Neuron (in vitro differentiated cells): ENCODE measurements at regions not wholly inside any gene's neighbourhood (a gene's known extent, or its start where the extent isn't known, plus 50 kb on each side); places are given as distances from the start of the nearest gene placed in this dataset.

Experiments used
- H2AFZ ChIP-seq: one replicate; pipeline ENCODE4 v1.6.1; 2013; ENCODE audit warnings: low read depth, mild to moderate bottlenecking, inconsistent platforms, low read length, moderate library complexity
- H3K27me3 ChIP-seq: one replicate; pipeline ENCODE4 v1.6.1; 2013; ENCODE audit warnings: low read length; ENCODE audit not compliant: insufficient read depth
- H3K36me3 ChIP-seq: one replicate; pipeline ENCODE4 v1.6.1; 2013; ENCODE audit warnings: low read length; ENCODE audit not compliant: insufficient read depth
- H3K4me1 ChIP-seq: one replicate; pipeline ENCODE4 v1.6.1; 2013; ENCODE audit warnings: low read length; ENCODE audit not compliant: insufficient read depth
- H3K4me3 ChIP-seq: 2 replicates; pipeline ENCODE4 v1.5.1; 2013; ENCODE audit warnings: mild to moderate bottlenecking, low read length, moderate library complexity
- H3K9me3 ChIP-seq: one replicate; pipeline ENCODE4 v1.6.1; 2013; ENCODE audit warnings: low read length

DNA sequence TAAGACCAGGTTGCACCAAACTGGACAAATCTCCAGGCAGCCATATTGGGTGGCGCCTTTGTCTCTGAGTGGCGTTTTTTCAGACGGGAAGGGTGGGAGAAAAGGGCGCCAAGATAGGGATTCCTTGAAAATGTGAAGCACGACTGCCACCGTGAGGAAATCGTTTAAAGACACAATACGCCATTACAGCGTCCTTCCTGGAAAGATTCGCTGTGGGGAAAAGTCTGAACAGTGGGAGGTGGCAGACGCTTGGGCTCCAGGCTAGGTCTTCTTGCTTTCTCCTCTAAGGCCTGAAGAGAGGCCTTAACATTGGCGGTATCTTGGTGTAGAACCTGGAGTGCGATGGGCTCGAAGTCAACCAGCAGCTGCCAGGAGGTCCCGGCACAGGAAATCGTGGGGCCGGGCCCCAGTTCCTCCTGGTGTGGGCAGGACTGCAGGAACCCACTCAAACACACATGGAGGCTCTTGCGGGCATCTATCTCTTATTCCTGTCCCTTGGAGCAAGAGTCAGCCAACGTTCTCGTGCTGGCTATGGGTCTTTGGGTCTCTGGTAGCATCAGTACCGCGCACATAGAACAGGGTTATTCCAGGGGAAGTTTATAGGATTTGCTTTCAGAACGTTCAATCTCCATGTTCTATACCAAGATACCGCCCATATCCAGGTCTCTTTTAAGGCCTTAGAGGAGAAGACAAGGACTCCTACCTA, 208.8 kb downstream of the OR13H1 start:
- peaks cover 32% of the 10 kb centered on the region for H3K36me3 ChIP-seq
- peak overlapping the region; percentile 94 for H2AFZ ChIP-seq
- no peaks in the 10 kb centered on the region for H3K27me3 ChIP-seq
- H3K4me3 ChIP-seq = peak overlapping the region; percentile 61
- H3K4me1 ChIP-seq = no peaks in the 10 kb centered on the region
- no peaks in the 10 kb centered on the region for H3K9me3 ChIP-seq

DNA sequence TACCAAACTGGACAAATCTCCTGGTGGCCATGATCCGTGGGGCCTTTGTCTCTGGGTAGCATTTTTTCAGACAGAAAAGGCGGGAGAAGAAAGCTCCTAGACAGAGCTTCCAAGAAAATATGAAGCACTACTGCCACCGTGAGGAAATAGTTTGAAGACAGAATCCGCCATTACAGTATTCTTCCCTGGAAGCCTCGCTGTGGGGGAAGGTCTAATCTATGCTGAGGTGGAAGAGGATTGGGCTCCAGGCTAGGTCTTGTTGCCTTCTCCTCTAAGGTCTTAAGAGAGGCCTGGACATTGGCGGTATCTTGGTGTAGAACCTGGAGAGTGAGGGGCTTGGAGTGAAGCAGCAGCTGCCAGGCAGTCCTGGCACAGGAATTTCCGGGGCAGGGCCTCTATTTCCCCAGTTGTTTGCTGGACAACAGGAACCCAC, 218.9 kb downstream of the OR13H1 start:
- Histone ChIP-seq H3K4me3 (peak overlapping the region; percentile 37), H2AFZ (peak overlapping the region; percentile 41), H3K36me3 (peaks cover 17% of the 10 kb centered on the region), H3K4me1 (peaks cover 12% of the 10 kb centered on the region), H3K9me3 (no peaks in the 10 kb centered on the region), H3K27me3 (no peaks in the 10 kb centered on the region)

DNA sequence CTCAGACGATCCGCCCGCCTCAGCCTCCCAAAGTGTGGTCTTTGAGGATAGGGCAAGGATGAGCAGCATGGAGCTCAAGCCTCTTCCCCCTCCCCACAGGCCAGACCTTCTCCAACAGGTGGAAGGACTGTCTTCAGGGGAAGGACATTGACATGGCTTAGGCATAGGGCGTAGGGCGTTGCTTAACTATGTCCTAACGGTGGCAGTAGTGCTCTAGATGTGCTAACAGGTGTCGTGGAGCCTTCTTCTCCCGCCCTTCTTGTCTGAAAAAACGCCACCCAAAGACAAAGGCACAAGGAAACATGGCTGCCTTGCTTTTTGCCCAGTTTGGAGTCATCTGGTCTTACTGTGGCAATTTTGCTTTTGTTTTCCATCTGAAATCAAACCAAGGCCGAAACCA, 219.8 kb downstream of the OR13H1 start:
- peak overlapping the region; percentile 37 for H3K4me3 ChIP-seq

DNA sequence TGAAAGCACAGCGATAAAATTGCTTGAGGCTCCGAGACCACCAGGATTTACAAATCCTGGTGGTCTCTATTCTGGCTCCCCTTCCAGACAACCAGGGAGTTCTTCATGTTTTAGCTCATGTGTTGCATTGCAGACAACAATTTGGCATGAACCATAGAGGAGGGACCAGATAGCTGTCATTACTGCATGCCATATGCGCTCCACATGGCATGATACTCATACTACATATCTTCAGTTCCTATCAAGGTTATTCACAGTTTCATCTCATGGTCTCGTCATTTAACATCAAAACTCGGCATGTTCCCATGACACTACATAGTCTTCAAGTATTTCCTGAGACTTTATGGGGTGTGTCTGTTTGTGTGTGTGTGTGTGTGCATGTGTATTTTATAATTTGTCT, 220.3 kb downstream of the OR13H1 start:
- Histone ChIP-seq H3K9me3 (no peaks in the 10 kb centered on the region), H3K4me1 (peaks cover 12% of the 10 kb centered on the region), H3K27me3 (no peaks in the 10 kb centered on the region), H2AFZ (peak overlapping the region; percentile 57), H3K36me3 (peaks cover 23% of the 10 kb centered on the region), H3K4me3 (peak overlapping the region; percentile 37)

More for the DNA sequence above, 219.8 kb downstream of the OR13H1 start:
- Histone ChIP-seq H3K4me1 (peaks cover 12% of the 10 kb centered on the region), H2AFZ (peak overlapping the region; percentile 57), H3K36me3 (peaks cover 23% of the 10 kb centered on the region), H3K27me3 (no peaks in the 10 kb centered on the region), H3K9me3 (no peaks in the 10 kb centered on the region)

DNA sequence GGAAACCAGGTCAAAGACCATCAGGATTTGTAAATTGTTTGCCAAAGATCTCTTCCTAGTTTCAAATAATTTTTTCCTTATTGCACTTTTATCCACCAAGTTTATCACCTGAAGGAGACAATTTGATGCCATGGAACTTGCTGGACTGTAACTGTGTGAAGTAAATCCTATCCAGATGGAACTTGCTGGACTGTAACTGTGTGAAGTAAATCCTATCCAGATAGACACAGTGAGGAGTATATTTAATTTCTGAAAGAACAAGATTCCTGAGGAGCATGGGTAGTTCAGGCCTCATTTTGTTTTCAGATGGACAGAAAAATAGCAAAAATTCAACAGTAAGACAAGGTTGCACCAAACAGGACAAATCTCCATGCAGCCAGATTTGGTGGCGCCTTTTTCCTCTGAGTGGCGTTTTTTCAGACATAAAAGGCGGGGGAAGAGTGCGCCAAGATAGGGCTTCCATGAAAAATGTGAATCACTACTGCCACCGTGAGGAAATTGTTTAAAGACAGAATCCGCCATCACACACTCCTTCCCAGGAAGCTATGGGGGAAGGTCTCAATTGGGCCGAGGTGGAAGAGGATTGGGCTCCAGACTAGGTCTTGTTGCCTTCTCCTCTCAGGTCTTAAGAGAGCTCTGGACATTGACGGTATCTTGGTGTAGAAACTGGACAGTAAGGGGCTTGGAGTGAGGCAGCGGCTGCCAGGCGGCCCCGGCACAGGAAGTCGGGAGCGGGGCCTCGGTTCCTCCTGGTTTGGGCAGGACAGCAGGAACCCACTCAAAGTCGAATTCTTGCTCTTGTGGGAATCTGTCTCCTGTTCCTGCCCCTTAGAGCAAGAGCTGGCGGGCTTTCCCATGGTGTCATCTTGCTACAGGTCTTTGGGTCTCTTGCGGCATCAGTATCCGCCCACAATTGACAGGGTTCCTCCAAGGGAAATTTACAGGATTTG, 234.7 kb downstream of the OR13H1 start:
- peak overlapping the region; percentile 52 for H3K4me3 ChIP-seq

DNA sequence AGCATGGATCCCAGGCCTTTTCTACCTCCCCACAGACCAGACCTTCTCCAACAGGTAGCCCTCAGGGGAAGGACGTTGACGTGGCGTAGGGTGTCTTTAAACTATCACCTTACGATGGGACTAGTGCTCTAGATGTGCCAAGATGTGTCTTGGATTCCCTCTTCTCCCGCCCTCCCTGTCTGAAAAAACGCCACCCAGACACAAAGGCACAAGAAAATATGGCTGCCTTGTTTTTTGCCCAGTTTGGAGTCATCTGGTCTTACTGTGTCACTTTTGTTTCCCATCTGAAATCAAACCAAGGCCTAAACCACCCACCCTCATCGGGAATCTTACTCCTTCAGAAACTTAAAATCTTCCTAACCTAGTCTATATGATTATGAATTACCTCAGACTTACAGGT, 235.4 kb downstream of the OR13H1 start:
- no peaks in the 10 kb centered on the region for H3K9me3 ChIP-seq
- peaks cover 5% of the 10 kb centered on the region for H3K4me1 ChIP-seq
- H3K4me3 ChIP-seq = peak overlapping the region; percentile 52
- peak overlapping the region; percentile 33 for H2AFZ ChIP-seq
- H3K27me3 ChIP-seq = peaks cover 2% of the 10 kb centered on the region
- H3K36me3 ChIP-seq = peaks cover 23% of the 10 kb centered on the region

More for the DNA sequence above, 234.7 kb downstream of the OR13H1 start:
- peaks cover 5% of the 10 kb centered on the region for H3K4me1 ChIP-seq
- peaks cover 26% of the 10 kb centered on the region for H3K36me3 ChIP-seq
- H2AFZ ChIP-seq = peak overlapping the region; percentile 33
- no peaks in the 10 kb centered on the region for H3K9me3 ChIP-seq
- peaks cover 2% of the 10 kb centered on the region for H3K27me3 ChIP-seq

DNA sequence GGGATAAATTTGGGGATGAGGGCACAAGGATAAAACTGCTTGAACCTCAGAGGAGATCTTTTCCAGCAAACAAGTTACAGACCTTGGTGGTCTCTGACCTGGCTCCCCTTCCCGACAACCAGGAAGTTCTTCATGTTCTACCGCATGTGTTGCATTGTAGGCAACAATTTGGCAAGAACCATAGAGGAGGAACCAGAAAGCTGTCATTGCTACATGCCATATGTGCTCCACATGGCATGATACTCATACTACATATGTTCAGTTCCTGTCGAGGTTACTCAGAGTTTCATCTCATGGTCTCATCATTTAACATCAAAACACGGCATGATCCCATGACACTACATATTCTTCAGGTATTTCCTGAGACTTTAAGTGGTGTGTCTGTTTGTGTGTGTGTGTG, 235.9 kb downstream of the OR13H1 start:
- H3K27me3 ChIP-seq = no peaks in the 10 kb centered on the region
- H3K36me3 ChIP-seq = peaks cover 23% of the 10 kb centered on the region
- no peaks in the 10 kb centered on the region for H3K9me3 ChIP-seq
- no peak overlapping the region for H3K4me3 ChIP-seq
- peaks cover 5% of the 10 kb centered on the region for H3K4me1 ChIP-seq
- no peak overlapping the region for H2AFZ ChIP-seq

DNA sequence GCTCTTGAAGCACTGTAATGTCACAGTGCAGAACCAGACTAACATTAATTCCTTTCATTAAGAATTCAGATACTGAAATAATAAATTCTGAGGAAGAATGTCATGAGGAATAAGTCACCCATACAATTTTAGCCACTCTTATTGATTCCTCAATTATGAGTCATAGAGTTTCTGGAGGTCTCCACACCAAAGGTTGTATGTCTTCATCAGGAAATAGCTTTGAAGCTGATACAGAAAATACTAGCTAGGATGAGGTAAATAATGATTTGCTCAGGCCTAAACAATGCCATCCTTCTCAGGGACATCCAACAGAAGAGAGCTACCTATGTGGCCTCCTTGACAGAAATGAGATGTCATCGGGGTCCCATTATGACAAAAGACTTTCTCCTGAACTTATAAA, 238.8 kb downstream of the OR13H1 start:
- H3K27me3 ChIP-seq = no peaks in the 10 kb centered on the region
- peaks cover 5% of the 10 kb centered on the region for H3K4me1 ChIP-seq
- H3K36me3 ChIP-seq = peaks cover 13% of the 10 kb centered on the region
- no peak overlapping the region for H2AFZ ChIP-seq
- no peaks in the 10 kb centered on the region for H3K9me3 ChIP-seq
- no peak overlapping the region for H3K4me3 ChIP-seq

DNA sequence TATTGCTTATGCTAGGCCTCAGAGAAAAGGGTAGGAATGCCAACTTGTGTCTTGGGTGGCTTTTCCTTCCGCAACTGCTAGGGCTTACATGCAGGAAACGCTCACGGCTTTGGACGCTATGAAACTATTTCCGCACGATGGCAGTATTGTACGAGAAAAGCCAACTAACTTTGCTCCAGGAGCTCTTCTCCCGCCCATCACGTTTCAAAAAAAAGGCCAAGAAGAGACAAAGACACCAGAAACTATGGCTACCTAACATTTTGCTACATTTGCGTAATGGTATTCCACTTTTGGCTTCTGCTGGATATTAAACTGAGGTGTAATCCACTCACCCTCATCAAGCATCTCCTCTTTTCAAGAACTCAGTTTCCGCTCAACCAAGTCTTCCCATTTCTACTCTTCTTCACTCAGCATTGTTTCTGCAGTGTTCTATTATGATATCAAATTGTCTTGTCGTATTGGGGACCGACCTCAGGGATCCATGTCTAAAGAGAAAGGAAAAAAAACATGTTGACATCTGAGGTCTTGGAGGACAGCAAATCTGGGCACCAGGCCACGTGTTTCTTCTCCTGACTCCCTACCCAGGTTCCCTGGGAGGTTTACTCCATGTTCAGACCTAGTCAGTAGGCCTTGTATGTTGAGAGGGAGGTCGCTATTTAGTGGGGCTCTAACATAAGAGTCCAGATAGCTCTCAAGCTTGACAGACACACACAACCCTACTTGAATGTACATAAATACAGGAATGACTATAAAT, 239.4 kb upstream of the STK26 start:
- H3K36me3 ChIP-seq = peaks cover 11% of the 10 kb centered on the region
- no peaks in the 10 kb centered on the region for H3K9me3 ChIP-seq
- no peaks in the 10 kb centered on the region for H3K27me3 ChIP-seq
- H3K4me3 ChIP-seq = peak overlapping the region; percentile 43
- H3K4me1 ChIP-seq = peaks cover 3% of the 10 kb centered on the region
- no peak overlapping the region for H2AFZ ChIP-seq

DNA sequence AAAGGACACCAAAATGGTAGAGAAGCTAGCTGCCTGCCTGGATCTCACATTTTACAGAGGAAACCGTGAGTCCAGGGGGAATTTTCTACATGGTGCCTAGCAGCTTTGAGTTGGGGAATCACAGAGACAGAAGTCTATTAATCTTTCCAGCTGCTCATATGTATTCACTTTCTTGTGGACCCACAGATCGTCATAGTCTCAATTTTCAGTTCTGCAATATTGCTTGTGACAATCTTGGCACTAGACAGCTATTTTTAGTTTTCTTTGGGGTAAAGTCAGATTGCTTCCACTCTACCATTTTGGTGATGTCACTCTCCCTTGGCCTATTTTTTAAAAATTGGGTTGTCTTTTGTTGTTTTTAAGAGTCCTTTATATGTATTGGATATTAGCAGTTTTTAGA, 233.4 kb upstream of the STK26 start:
- no peak overlapping the region for H3K4me3 ChIP-seq
- H2AFZ ChIP-seq = no peak overlapping the region
- peaks cover 7% of the 10 kb centered on the region for H3K4me1 ChIP-seq
- peaks cover 14% of the 10 kb centered on the region for H3K36me3 ChIP-seq
- no peaks in the 10 kb centered on the region for H3K27me3 ChIP-seq
- H3K9me3 ChIP-seq = no peaks in the 10 kb centered on the region

DNA sequence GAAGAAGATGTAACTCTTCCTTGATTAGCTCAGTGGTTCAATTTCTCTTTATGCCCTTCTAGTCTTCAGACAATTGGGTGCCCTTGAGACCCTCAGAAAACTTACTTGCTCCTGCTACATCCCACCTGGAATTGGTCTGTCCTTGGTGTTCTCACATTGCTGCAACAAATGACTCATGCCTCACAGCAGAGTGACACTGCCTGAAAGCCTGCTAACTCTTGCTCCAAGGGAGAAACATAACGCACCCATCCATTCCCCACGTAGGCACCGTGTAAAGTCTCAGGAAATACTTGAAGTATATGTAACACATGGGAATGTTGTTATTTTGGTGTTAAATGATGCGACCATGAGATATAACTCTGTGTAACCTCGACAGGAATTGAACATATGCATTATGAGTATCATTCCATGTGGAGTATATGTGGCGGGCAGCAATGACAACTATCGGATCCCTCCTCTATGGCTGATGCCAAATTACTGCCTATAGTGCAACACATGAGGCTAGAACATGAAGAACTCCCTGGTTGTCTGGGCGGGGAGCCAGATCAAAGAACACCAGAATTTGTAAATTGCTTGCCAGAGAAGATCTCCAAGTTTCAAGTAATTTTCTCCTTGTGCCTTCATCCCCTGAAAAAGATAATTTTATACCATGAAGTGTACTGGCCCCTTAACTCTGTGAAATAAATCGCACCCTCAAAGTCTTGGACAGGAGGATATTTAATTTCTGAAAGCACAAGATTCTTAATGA, 231.3 kb upstream of the STK26 start:
- Histone ChIP-seq H3K27me3 (peaks cover 5% of the 10 kb centered on the region), H3K4me3 (peak overlapping the region; percentile 47), H3K36me3 (peaks cover 12% of the 10 kb centered on the region), H3K9me3 (no peaks in the 10 kb centered on the region), H3K4me1 (peaks cover 7% of the 10 kb centered on the region), H2AFZ (no peak overlapping the region)

DNA sequence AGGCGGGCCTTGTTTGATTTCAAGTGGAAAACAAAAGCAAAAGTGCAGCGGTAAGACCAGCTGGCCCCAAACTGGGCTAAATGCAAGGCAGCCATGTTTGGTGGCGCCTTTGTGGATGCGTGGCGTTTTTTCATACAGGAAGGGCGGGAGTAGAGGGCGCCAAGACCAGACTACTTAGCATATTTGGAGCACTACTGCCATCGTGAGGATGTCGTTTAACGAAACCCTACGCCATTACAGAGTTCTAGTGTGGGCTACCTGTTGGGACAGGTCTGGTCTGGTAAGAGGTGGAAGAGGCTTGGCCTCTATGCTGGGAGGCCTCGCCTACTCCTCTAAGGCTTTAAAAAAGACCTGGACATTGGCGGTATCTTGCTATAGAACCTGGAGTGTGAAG, 230.7 kb upstream of the STK26 start:
- Histone ChIP-seq H3K36me3 (peaks cover 12% of the 10 kb centered on the region), H3K27me3 (peaks cover 7% of the 10 kb centered on the region), H3K4me1 (peaks cover 7% of the 10 kb centered on the region), H3K4me3 (peak overlapping the region; percentile 47), H3K9me3 (no peaks in the 10 kb centered on the region), H2AFZ (peak overlapping the region; percentile 44)
